Stimulated activated CD8-positive, alpha-beta memory T cell treated with anti-CD3 and anti-CD28 coated beads, Interleukin-4, amount 100 ng/mL, for 4 hours (primary cell): ENCODE measurements at regions not wholly inside any gene's neighbourhood (a gene's known extent, or its start where the extent isn't known, plus 50 kb on each side); places are given as distances from the start of the nearest gene placed in this dataset.
"Not testable (repeated sequence)": the region's sequence is repeated elsewhere in the genome, so short reads cannot be mapped to it uniquely, and the experiment has no call there.

Experiments
- DNase-seq, 2 donors: peaks; one replicate each; pipeline ENCODE4 v3.0.0-alpha.2; 2020; ENCODE audit warnings: low read depth in 2 of 2, low spot score in 1 of 2

- no peak for DNase-seq
Observed at GRCh38 chr10:31186225-31187000, 132.6 kb upstream of the ZEB1 start.

- no peak for DNase-seq
Observed at GRCh38 chr10:31187182-31187581, 131.8 kb upstream of the ZEB1 start.

GRCh38 chr10:31187607-31188210 lies 131.3 kb upstream of the ZEB1 start:
- DNase-seq = no peak

- DNase-seq = no peak
Observed at GRCh38 chr10:31188792-31189406, 130.1 kb upstream of the ZEB1 start.

GRCh38 chr10:31190488-31190887 lies 128.5 kb upstream of the ZEB1 start:
- no peak for DNase-seq

GRCh38 chr10:31192475-31192874 lies 126.5 kb upstream of the ZEB1 start:
- no peak for DNase-seq

GRCh38 chr10:31194986-31195385 lies 124.0 kb upstream of the ZEB1 start:
- no peak for DNase-seq

GRCh38 chr10:31197886-31198285 lies 121.1 kb upstream of the ZEB1 start:
- no peak for DNase-seq

DNA sequence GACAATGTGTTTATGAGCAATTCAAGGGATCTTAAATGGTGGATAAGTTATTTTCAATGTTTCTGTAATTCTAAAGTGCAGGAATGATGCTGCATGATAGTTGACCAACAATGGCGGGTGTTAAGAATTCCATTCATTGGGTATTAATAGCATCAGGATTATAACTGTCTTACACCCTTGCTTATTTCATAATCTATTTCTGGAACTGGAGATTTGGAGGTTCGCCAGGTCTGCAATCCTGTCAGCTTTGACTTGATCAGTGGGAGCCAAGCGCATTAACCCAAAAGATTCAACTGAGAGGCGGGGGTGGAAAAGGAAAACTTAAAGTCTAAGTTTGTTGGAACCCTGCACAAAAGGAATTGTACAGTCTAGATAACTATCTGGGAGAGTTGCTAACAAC lies 114.9 kb upstream of the ZEB1 start:
- no peak for DNase-seq

GRCh38 chr10:31207636-31208035 lies 111.4 kb upstream of the ZEB1 start:
- DNase-seq = no peak

GRCh38 chr10:31209478-31209877 lies 109.5 kb upstream of the ZEB1 start:
- no peak for DNase-seq

- no peak for DNase-seq
Observed at GRCh38 chr10:31210190-31210589, 108.8 kb upstream of the ZEB1 start.

DNA sequence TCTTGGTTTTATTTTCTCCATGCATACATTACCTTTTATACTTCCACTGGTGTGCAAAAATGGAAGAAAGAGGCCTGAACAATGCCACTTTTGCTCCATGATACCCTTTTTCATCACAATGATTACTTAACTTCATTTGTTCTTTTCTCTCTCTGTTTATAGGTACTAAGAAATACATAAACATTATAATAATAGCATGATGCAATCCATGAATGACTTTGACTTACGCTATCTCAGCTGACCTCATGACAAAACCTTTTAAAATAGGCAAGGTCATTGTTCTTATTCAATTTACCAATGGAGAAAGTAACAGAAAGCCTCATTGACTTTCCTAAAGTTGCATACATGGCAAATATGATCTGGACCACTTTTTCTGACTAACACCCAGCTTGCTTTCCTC lies 105.1 kb upstream of the ZEB1 start:
- DNase-seq = no peak

DNA sequence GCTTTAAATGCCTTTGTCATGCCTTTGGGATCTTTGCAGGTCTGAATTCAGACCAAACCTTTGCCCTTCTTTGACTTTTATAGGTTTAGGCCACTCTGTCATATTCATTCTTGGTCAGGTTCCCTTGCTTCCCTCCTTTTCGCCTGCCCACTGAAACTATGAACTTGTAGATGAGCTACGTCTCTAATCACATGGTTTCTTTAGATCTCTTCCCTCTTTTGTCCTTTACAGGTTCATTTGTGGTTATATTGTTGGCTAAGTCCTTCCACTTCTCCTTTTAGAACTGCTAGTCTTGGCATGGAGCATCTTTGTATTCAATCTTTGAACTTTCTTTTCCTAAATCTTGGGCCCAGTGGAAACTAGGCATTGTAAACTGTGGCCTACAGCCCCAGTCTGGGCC lies 104.0 kb upstream of the ZEB1 start:
- no peak for DNase-seq

DNA sequence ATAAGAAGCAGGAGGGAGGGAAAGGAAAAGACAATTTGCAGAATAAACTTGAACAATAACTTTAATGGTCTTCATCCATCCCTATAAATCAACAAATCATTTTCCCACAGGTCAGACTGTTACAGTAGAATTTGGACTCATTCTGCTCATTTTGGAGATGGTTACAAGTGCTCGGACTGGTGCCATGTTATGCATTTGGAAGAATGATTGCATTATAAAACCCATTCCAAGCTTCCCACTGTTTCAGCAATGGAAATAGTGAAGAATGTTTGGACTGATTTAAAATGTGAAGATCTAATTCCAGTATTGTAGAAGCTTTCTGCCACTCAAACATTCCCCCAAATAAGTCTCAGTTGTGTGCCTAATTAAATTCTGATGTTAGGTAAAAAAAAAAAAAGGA lies 99.7 kb upstream of the ZEB1 start:
- DNase-seq = no peak

GRCh38 chr10:31228780-31229179 lies 90.2 kb upstream of the ZEB1 start:
- not testable (repeated sequence) for DNase-seq

GRCh38 chr10:31239961-31240360 lies 79.1 kb upstream of the ZEB1 start:
- no peak for DNase-seq

DNA sequence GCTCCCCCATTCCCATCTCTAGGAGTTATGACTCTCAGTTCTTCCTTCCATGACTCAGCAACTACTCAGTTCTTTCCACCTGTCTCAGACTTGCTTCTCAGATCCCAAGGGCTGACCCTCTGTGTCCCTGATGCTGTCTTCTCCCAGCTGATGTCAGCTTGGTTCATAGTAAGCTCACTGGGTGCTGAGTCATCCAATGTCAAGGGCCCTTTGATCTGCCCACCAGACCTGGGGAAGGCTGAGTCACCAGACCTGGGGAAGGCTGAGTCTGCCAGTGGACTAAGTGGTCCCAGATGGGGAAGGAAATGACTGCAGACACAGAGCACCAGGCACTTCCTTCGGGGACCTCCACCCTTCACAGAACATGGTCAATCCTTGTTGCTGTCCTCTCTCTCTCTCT lies 76.1 kb upstream of the ZEB1 start:
- DNase-seq = peak; percentile 23 to 45

DNA sequence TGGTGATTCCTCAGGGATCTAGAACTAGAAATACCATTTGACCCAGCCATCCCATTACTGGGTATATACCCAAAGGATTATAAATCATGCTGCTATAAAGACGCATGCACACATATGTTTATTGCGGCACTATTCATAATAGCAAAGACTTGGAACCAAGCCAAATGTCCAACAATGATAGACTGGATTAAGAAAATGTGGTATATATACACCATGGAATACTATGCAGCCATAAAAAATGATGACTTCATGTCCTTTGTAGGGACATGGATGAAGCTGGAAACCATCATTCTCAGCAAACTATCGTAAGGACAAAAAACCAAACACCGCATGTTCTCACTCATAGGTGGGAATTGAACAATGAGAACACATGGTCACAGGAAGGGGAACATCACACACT lies 67.9 kb upstream of the ZEB1 start:
- DNase-seq = not testable (repeated sequence)

DNA sequence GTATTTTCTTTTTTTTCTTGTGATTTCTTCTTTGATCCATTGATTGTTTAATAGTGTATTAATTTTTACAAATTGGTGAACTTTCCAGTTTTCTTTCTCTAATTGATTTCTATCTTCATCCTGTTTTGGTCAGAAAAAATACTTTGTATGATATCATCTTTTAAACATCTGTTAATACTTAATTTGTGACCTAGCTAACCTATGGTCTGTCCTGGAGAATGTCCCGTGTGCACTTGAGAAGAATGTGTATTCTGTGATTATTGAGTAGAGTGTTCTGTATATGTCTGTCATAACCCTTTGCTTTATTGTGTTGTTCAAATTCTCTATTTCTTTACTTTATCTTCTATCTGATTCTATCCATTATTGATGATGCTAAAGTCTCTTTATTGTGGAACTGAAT lies 65.8 kb upstream of the ZEB1 start:
- no peak for DNase-seq

DNA sequence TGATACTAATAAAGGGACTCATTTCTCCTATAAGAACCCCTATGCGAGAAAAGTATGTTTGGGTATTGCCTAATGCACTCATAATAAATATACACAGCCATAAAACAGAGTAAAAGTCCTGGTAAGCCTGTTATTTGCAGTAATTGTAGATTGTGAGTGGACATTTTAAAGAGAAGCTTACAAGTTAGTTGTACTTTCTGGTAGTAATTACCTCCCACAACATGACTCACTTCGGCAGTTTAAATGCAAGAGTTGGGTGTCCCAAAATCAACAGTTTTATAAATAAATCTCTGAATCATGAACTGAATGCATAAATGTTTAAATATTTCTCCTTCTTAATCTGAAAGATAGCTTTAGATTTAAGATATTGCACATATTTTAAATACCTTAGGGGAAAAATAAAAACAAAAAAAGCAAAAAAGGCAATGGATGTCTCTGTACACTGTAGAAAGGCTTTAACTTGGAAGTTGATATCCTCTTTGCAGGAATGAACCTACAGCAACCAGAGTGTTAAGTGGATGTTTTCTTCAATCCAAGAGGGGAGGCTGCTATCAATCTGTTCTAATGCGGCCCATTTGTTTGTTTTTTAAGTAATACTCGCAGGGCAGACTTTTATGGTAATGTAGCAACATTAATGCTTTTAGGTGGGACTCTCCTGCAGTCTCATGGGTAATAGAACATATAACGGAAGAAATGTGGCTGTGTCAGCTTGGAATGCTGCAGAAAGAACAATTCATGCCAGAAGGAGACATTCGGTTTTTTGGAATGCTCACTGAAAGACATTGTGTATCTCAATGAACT lies 57.3 kb upstream of the ZEB1 start:
- DNase-seq = no peak

DNA sequence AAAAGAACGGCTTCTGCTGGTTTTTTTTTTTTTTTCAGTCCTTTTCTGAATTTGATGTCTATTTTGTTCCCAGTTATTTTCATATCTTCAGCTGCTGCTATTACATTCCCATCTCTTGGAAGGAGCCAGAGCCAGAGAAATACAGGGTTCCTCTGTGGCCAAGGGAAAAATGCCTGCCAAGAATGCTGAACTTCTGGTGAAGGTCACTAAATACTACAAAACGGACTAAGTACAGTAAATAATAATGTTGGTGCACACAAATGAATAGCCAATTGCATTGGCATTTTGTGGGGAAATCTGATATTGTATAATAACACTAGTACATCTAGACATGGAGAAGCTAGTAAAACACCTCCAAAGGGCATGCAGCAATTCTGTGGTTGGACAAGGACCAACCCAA lies 56.3 kb upstream of the ZEB1 start:
- no peak for DNase-seq
